Calu3 (cell line): ENCODE measurements at regions not wholly inside any gene's neighbourhood (a gene's known extent, or its start where the extent isn't known, plus 50 kb on each side); places are given as distances from the start of the nearest gene placed in this dataset.

ENCODE experiments used
- BruUV-seq: library from RNA; stranded (reverse); fragments of 400-500 nt; replicated peaks from 2 replicates; lab custom pipeline; 2021; lab: Mats Ljungman, UMichigan
- CTCF ChIA-PET: fragments of 300-600 bp; sonication (Branson Sonifier 250); formaldehyde crosslinking; loops from one replicate; lab custom pipeline; 2022; ENCODE audit warnings: antibody characterized with exemption; lab: Charles Lee
- DNase-seq: peaks from one replicate; pipeline ENCODE4 v3.0.0; 2022
- H3K27ac Mint-ChIP-seq: one replicate; pipeline ENCODE4 v1.8.0; 2022; ENCODE audit warnings: mixed read lengths; ENCODE audit not compliant: unreplicated experiment
- H3K27me3 Mint-ChIP-seq: one replicate; pipeline ENCODE4 v1.8.0; 2022; ENCODE audit warnings: mixed read lengths; ENCODE audit not compliant: unreplicated experiment
- H3K36me3 Mint-ChIP-seq: one replicate; pipeline ENCODE4 v1.8.0; 2022; ENCODE audit warnings: mild to moderate bottlenecking, moderate library complexity, mixed read lengths; ENCODE audit not compliant: insufficient read depth, unreplicated experiment
- H3K4me1 Mint-ChIP-seq: one replicate; pipeline ENCODE4 v1.8.0; 2022; ENCODE audit warnings: mild to moderate bottlenecking, low read depth, mixed read lengths; ENCODE audit not compliant: unreplicated experiment
- H3K4me3 Mint-ChIP-seq: one replicate; pipeline ENCODE4 v1.8.0; 2022; ENCODE audit warnings: mild to moderate bottlenecking, low read depth, moderate library complexity, mixed read lengths; ENCODE audit not compliant: unreplicated experiment
- H3K9me3 Mint-ChIP-seq: one replicate; pipeline ENCODE4 v1.8.0; 2022; ENCODE audit warnings: low read depth, mixed read lengths; ENCODE audit not compliant: unreplicated experiment
- intact Hi-C: fragments of 100-400 bp; cut with micrococcal nuclease; formaldehyde crosslinking; loops from one replicate; pipeline ENCODE4 v1.10.0; 2022; ENCODE audit not compliant: unreplicated experiment
- TF ChIP-seq, protein P1 (sequence below): fragments of 200-600 bp; IDR thresholded peaks from one replicate; pipeline ENCODE4 v1.8.0; 2022; ENCODE audit warnings: antibody characterized with exemption; ENCODE audit not compliant: unreplicated experiment

GRCh38 chr9:1474671-1475070 lies 424.5 kb downstream of the DMRT2 start:
- CTCF ChIA-PET = no interaction called here
- no TSS peak for BruUV-seq
- Mint-ChIP-seq H3K9me3 (peaks cover 19% of the 10 kb centered on the region), H3K27ac (no peak overlapping the region), H3K27me3 (no peaks in the 10 kb centered on the region), H3K4me1 (no peaks in the 10 kb centered on the region), H3K4me3 (no peak overlapping the region), H3K36me3 (no peaks in the 10 kb centered on the region)
- TF ChIP-seq, protein P1, sequence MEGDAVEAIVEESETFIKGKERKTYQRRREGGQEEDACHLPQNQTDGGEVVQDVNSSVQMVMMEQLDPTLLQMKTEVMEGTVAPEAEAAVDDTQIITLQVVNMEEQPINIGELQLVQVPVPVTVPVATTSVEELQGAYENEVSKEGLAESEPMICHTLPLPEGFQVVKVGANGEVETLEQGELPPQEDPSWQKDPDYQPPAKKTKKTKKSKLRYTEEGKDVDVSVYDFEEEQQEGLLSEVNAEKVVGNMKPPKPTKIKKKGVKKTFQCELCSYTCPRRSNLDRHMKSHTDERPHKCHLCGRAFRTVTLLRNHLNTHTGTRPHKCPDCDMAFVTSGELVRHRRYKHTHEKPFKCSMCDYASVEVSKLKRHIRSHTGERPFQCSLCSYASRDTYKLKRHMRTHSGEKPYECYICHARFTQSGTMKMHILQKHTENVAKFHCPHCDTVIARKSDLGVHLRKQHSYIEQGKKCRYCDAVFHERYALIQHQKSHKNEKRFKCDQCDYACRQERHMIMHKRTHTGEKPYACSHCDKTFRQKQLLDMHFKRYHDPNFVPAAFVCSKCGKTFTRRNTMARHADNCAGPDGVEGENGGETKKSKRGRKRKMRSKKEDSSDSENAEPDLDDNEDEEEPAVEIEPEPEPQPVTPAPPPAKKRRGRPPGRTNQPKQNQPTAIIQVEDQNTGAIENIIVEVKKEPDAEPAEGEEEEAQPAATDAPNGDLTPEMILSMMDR = no peak
- intact Hi-C loops = no loop called here
- DNase-seq = no peak

GRCh38 chr9:1490341-1491232 lies 440.4 kb downstream of the DMRT2 start:
- Mint-ChIP-seq H3K9me3 (no peaks in the 10 kb centered on the region), H3K4me3 (no peak overlapping the region), H3K27me3 (no peaks in the 10 kb centered on the region), H3K36me3 (no peaks in the 10 kb centered on the region), H3K27ac (no peak overlapping the region), H3K4me1 (no peaks in the 10 kb centered on the region)
- no peak for DNase-seq
- TF ChIP-seq, protein P1 = no peak
- intact Hi-C loops = no loop called here
- CTCF ChIA-PET = no interaction called here
- no TSS peak for BruUV-seq

DNA sequence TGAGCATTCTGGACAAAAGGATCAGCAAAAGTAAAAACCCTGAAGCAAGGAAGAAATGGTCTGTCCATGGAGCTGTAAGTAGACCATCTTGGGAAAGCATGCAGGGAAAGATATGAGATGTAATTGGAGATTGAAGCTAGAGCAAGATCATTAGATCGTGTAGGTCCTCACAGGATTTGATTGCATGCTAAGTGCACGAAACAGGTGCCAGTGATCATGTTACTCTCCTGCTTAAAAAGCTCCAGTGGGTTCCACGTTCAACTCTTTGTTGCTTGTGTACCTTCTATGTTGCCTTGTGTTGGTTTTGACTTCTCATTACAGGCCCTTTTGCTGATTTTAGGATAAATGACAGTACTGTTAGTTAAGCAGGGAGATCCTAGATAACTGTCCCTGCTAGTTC lies 442.0 kb downstream of the DMRT2 start:
- Mint-ChIP-seq H3K9me3 (peaks cover 4% of the 10 kb centered on the region), H3K4me1 (no peaks in the 10 kb centered on the region), H3K27me3 (no peaks in the 10 kb centered on the region), H3K36me3 (no peaks in the 10 kb centered on the region), H3K4me3 (no peak overlapping the region), H3K27ac (no peak overlapping the region)
- DNase-seq = no peak
- TF ChIP-seq, protein P1 = no peak
- CTCF ChIA-PET = no interaction called here
- BruUV-seq = no TSS peak
- intact Hi-C loops = no loop called here

GRCh38 chr9:1495282-1496030 lies 445.3 kb downstream of the DMRT2 start:
- peaks cover 5% of the 10 kb centered on the region for H3K9me3 Mint-ChIP-seq
- intact Hi-C loops = no loop called here
- no peak for DNase-seq
- CTCF ChIA-PET = no interaction called here
- BruUV-seq = no TSS peak
- H3K36me3 Mint-ChIP-seq = no peaks in the 10 kb centered on the region
- H3K4me1 Mint-ChIP-seq = no peaks in the 10 kb centered on the region
- TF ChIP-seq, protein P1 = no peak
- no peak overlapping the region for H3K27ac Mint-ChIP-seq
- H3K4me3 Mint-ChIP-seq = no peak overlapping the region
- no peaks in the 10 kb centered on the region for H3K27me3 Mint-ChIP-seq
